H1 (cell line): ENCODE measurements at regions not wholly inside any gene's neighbourhood (a gene's known extent, or its start where the extent isn't known, plus 50 kb on each side); places are given as distances from the start of the nearest gene placed in this dataset.

ENCODE experiments used
- CTCF ChIA-PET: fragments of 300-600 bp; sonication (Branson Sonifier 250); formaldehyde crosslinking; loops from one replicate; lab custom pipeline; 2021; ENCODE audit not compliant: partially characterized antibody; lab: Charles Lee
- POLR2A ChIA-PET: fragments of 300-600 bp; sonication (Branson Sonifier 250); formaldehyde crosslinking; loops from one replicate; lab custom pipeline; 2021; ENCODE audit warnings: inconsistent platforms; ENCODE audit not compliant: partially characterized antibody; lab: Charles Lee
- DNase-seq, 2 experiments: peaks; one replicate each; pipeline versions ENCODE4 v3.0.0 to v3.0.0-alpha.2; 2010 to 2022; ENCODE audit warnings: low spot score in 2 of 2, low read depth in 1 of 2, mixed read lengths in 1 of 2
- FAIRE-seq: peaks from 2 replicates; lab custom pipeline; 2011; peaks lifted over from hg19 to GRCh38; lab: Jason Lieb, UNC
- H2AFZ ChIP-seq: 2 replicates; pipeline ENCODE4 v1.8.1; 2012; ENCODE audit warnings: low read length, inconsistent platforms
- H2AK5ac ChIP-seq: 2 replicates; pipeline ENCODE4 v1.6.1; 2013; ENCODE audit warnings: low read depth, low read length
- H2BK120ac ChIP-seq: replicated peaks from 2 replicates; pipeline ENCODE3; 2013; ENCODE audit warnings: low read depth, low read length, inconsistent platforms
- H2BK12ac ChIP-seq: 2 replicates; pipeline ENCODE4 v1.6.1; 2013; ENCODE audit warnings: low read depth, low read length
- H2BK15ac ChIP-seq: 2 replicates; pipeline ENCODE4 v1.6.1; 2013; ENCODE audit warnings: low read length
- H2BK20ac ChIP-seq: 2 replicates; pipeline ENCODE4 v1.6.1; 2013; ENCODE audit warnings: low read length
- H2BK5ac ChIP-seq: 2 replicates; pipeline ENCODE4 v1.6.1; 2013; ENCODE audit warnings: low read depth, low read length
- H3K14ac ChIP-seq: 2 replicates; pipeline ENCODE4 v1.6.1; 2013; ENCODE audit warnings: inconsistent platforms; ENCODE audit not compliant: insufficient read length
- H3K18ac ChIP-seq: 2 replicates; pipeline ENCODE4 v1.6.1; 2013; ENCODE audit warnings: low read length; ENCODE audit errors: extremely low read depth
- H3K23ac ChIP-seq: 2 replicates; pipeline ENCODE4 v1.6.1; 2013; ENCODE audit warnings: inconsistent platforms; ENCODE audit not compliant: insufficient read length
- H3K23me2 ChIP-seq: 2 replicates; pipeline ENCODE4 v1.6.1; 2013; ENCODE audit warnings: low read depth, low read length
- H3K27ac ChIP-seq: 2 replicates; pipeline ENCODE4 v1.6.1; 2011; ENCODE audit warnings: low read depth, low read length, inconsistent platforms
- H3K27me3 ChIP-seq, 4 experiments: replicated peaks in 1 of 4; 1 replicate in 1 of 4; 2 replicates in 3 of 4; pipeline versions ENCODE4 v1.6.1 to v1.8.1; 2011 to 2013; ENCODE audit warnings: low read length in 3 of 4, mild to moderate bottlenecking in 3 of 4, inconsistent platforms in 2 of 4, mixed read lengths in 2 of 4, moderate library complexity in 1 of 4; ENCODE audit not compliant: control insufficient read depth in 3 of 4, insufficient read depth in 3 of 4; ENCODE audit errors: extremely low read depth in 1 of 4
- H3K36me3 ChIP-seq, 4 experiments: 2 replicates each; pipeline versions ENCODE4 v1.6.1 to v1.8.1; 2011 to 2013; ENCODE audit warnings: mild to moderate bottlenecking in 4 of 4, low read length in 3 of 4, moderate library complexity in 2 of 4, control low read depth in 1 of 4, inconsistent platforms in 1 of 4; ENCODE audit not compliant: insufficient read depth in 4 of 4, control insufficient read depth in 2 of 4
- H3K4ac ChIP-seq: replicated peaks from 2 replicates; pipeline ENCODE3; 2013; ENCODE audit warnings: low read length, low read depth, mixed read lengths, inconsistent platforms; ENCODE audit not compliant: insufficient read length
- H3K4me1 ChIP-seq, 4 experiments: replicated peaks in 1 of 4; 1 replicate in 1 of 4; 2 replicates in 3 of 4; pipeline versions ENCODE4 v1.6.1 to v1.8.1; 2011 to 2013; ENCODE audit warnings: low read length in 3 of 4, inconsistent platforms in 2 of 4, mixed read lengths in 1 of 4; ENCODE audit not compliant: insufficient read depth in 4 of 4, control insufficient read depth in 3 of 4
- H3K4me2 ChIP-seq, 2 experiments: 2 replicates each; pipeline versions ENCODE4 v1.6.1 to v1.8.1; 2011 to 2013; ENCODE audit warnings: low read depth in 2 of 2, low read length in 2 of 2, control low read depth in 1 of 2, inconsistent platforms in 1 of 2, mild to moderate bottlenecking in 1 of 2; ENCODE audit not compliant: insufficient read depth in 1 of 2
- H3K4me3 ChIP-seq, 4 experiments: fragments of 200-600, 300-600 bp in 1 of 4; sonication (generic), shearing (Covaris generic), sonication (Bioruptor Twin) in 1 of 4; 2 replicates each; pipeline versions ENCODE4 v1.5.1 to v1.8.1; 2011 to 2016; ENCODE audit warnings: low read length in 4 of 4, low read depth in 3 of 4, control low read depth in 2 of 4, inconsistent platforms in 2 of 4, mild to moderate bottlenecking in 2 of 4, mixed read lengths in 1 of 4, moderate library complexity in 1 of 4; ENCODE audit not compliant: insufficient read depth in 2 of 4; ENCODE audit errors: extremely low read depth in 1 of 4
- H3K56ac ChIP-seq: replicated peaks from 2 replicates; pipeline ENCODE3; 2013; ENCODE audit warnings: low read depth, mild to moderate bottlenecking, mixed read lengths, low read length, inconsistent platforms; ENCODE audit not compliant: insufficient read length
- H3K79me1 ChIP-seq: 2 replicates; pipeline ENCODE4 v1.6.1; 2013; ENCODE audit warnings: low read depth, low read length, control low read depth
- H3K79me2 ChIP-seq, 2 experiments: 2 replicates each; pipeline versions ENCODE4 v1.6.1 to v1.8.1; 2012 to 2013; ENCODE audit warnings: low read length in 2 of 2, mild to moderate bottlenecking in 2 of 2, inconsistent platforms in 1 of 2; ENCODE audit not compliant: insufficient read depth in 2 of 2, control insufficient read depth in 1 of 2
- H3K9ac ChIP-seq, 4 experiments: replicated peaks in 1 of 4; 1 replicate in 1 of 4; 2 replicates in 3 of 4; pipeline versions ENCODE4 v1.6.1 to v1.8.1; 2011 to 2013; ENCODE audit warnings: low read depth in 3 of 4, low read length in 3 of 4, control low read depth in 2 of 4, mild to moderate bottlenecking in 2 of 4, moderate library complexity in 2 of 4, inconsistent platforms in 1 of 4; ENCODE audit errors: extremely low read depth in 1 of 4
- H3K9me3 ChIP-seq, 2 experiments: 2 replicates each; pipeline versions ENCODE4 v1.6.1 to v1.8.1; 2012 to 2013; ENCODE audit warnings: mild to moderate bottlenecking in 2 of 2, moderate library complexity in 2 of 2, control low read depth in 1 of 2, inconsistent platforms in 1 of 2, low read depth in 1 of 2, low read length in 1 of 2, mixed read lengths in 1 of 2; ENCODE audit not compliant: insufficient read depth in 2 of 2
- H4K20me1 ChIP-seq, 2 experiments: replicated peaks in 1 of 2; 2 replicates each; pipeline versions ENCODE3 to v1.8.1; 2011 to 2013; ENCODE audit warnings: inconsistent platforms in 2 of 2, low read length in 2 of 2, mild to moderate bottlenecking in 1 of 2; ENCODE audit not compliant: insufficient read depth in 2 of 2, control insufficient read depth in 1 of 2
- H4K5ac ChIP-seq: 2 replicates; pipeline ENCODE4 v1.6.1; 2013; ENCODE audit warnings: low read length, low read depth, mixed read lengths, inconsistent platforms; ENCODE audit not compliant: insufficient read length
- H4K8ac ChIP-seq: 2 replicates; pipeline ENCODE4 v1.8.0; 2013; ENCODE audit warnings: mild to moderate bottlenecking, moderate library complexity, low read length, inconsistent platforms; ENCODE audit not compliant: insufficient read depth; ENCODE audit errors: extremely low read depth
- H4K91ac ChIP-seq: replicated peaks from 2 replicates; pipeline ENCODE3; 2013; ENCODE audit warnings: low read length, mixed read lengths, inconsistent platforms; ENCODE audit not compliant: insufficient read length
- BACH1 ChIP-seq: IDR thresholded peaks from 2 replicates; pipeline ENCODE4 v1.6.1; 2012; ENCODE audit warnings: low read length, improper control_type of control experiment
- CBX8 ChIP-seq: fragments of 300-800, 300-1000 bp; sonication (generic); IDR thresholded peaks from 2 replicates; pipeline ENCODE4 v1.7.1; 2016; ENCODE audit warnings: low read depth, low read length, borderline replicate concordance
- EGR1 ChIP-seq: IDR thresholded peaks from 2 replicates; pipeline ENCODE4 v1.6.1; 2011; ENCODE audit warnings: low read depth, low read length, borderline replicate concordance
- EZH2 ChIP-seq: fragments of 200-600 bp; sonication (generic); IDR thresholded peaks from 2 replicates; pipeline ENCODE4 v1.7.1; 2012; ENCODE audit warnings: low read depth, mild to moderate bottlenecking, moderate library complexity, low read length, inconsistent platforms; ENCODE audit not compliant: severe bottlenecking
- FOSL1 ChIP-seq: IDR thresholded peaks from 2 replicates; pipeline ENCODE4 v1.6.1; 2011; ENCODE audit warnings: mild to moderate bottlenecking, low read depth, low read length, moderate library complexity; ENCODE audit not compliant: insufficient read depth
- JUN ChIP-seq: IDR thresholded peaks from 2 replicates; pipeline ENCODE4 v1.6.1; 2011; ENCODE audit warnings: low read depth, mild to moderate bottlenecking, improper control_type of control experiment, low read length
- JUND ChIP-seq: IDR thresholded peaks from 2 replicates; pipeline ENCODE4 v1.6.1; 2011; ENCODE audit warnings: mild to moderate bottlenecking, improper control_type of control experiment, low read length
- KDM4A ChIP-seq: IDR thresholded peaks from one replicate; pipeline ENCODE4 v1.7.1; 2012; ENCODE audit warnings: low read depth, mild to moderate bottlenecking, moderate library complexity, low read length, inconsistent platforms; ENCODE audit not compliant: severe bottlenecking
- NRF1 ChIP-seq: IDR thresholded peaks from 2 replicates; pipeline ENCODE4 v1.6.1; 2011; ENCODE audit warnings: mild to moderate bottlenecking, low read depth, low read length, improper control_type of control experiment
- POLR2A ChIP-seq, 2 experiments: IDR thresholded peaks; 1 replicate in 1 of 2; 2 replicates in 1 of 2; pipeline ENCODE4 v1.6.1; 2011; ENCODE audit warnings: low read depth in 2 of 2, low read length in 2 of 2, mild to moderate bottlenecking in 2 of 2; ENCODE audit errors: control extremely low read depth in 1 of 2
- POLR2AphosphoS5 ChIP-seq: IDR thresholded peaks from 2 replicates; pipeline ENCODE4 v1.6.1; 2011; ENCODE audit warnings: low read depth, low read length
- SP1 ChIP-seq: IDR thresholded peaks from 2 replicates; pipeline ENCODE4 v1.6.1; 2011; ENCODE audit warnings: low read depth, low read length
- TEAD4 ChIP-seq: IDR thresholded peaks from 2 replicates; pipeline ENCODE4 v1.6.1; 2012; ENCODE audit warnings: low read depth, low read length, inconsistent platforms, mixed read lengths
- WGBS, 2 experiments: shearing (Covaris generic) in 1 of 2; methylation state at CpG; one replicate each; pipeline versions ENCODE4 v1.1.6 to v1.1.7; 2013 to 2015; ENCODE audit warnings: low lambda C conversion rate in 2 of 2, mixed read lengths in 2 of 2, inconsistent platforms in 1 of 2, low coverage in 1 of 2, missing lambda C conversion rate in 1 of 2; ENCODE audit not compliant: insufficient replicate concordance in 2 of 2, insufficient coverage in 1 of 2, insufficient read length in 1 of 2; ENCODE audit errors: extremely low coverage in 1 of 2, missing lambda C conversion rate in 1 of 2; 5-methylcytosine and 5-hydroxymethylcytosine counted together
- TF ChIP-seq, protein P1 (sequence below): IDR thresholded peaks from 2 replicates; pipeline ENCODE4 v1.6.1; 2012; ENCODE audit warnings: inconsistent platforms

DNA sequence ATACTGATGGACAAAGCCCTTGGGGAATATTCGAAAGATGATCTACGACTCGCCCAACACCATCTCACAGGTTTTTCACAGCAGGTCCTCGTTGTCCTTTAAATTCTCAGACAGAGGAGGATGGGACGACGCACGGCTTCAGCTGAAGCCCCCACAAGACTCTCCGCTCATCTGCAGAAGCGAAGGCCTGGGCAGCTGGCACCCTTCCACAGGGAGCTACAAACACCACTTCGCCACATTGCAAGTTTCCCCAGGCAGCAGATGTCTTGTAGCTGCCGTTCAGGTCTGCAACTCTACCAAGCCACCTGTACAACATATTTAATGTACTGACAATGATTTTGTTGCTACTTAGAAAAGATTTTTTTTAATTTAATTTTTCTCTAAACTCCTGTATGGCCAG lies 642.9 kb downstream of the ZEB2 start:
- Histone ChIP-seq H3K36me3 (no peaks in the 10 kb centered on the region), H2BK120ac (no peak overlapping the region), H3K4me2 (no peak overlapping the region), H3K27ac (no peak overlapping the region), H3K79me2 (no peaks in the 10 kb centered on the region), H3K9ac (no peak overlapping the region), H3K18ac (peak overlapping the region; percentile 16; the same call in 1 of the 2 replicates), H2AK5ac (0 out of 2 replicates have a peak overlapping the region, but pooled peaks have one; percentile 29), H3K23ac (no peak overlapping the region), H3K79me1 (no peaks in the 10 kb centered on the region), H3K27me3 (no peaks in the 10 kb centered on the region), H2BK5ac (no peak overlapping the region), H3K9me3 (peaks cover 0 to 9% of the 10 kb centered on the region in 2 experiments; a peak in 2 of 4 replicates), H2BK12ac (no peak overlapping the region), H2BK15ac (no peak overlapping the region), H3K56ac (no peak overlapping the region), H4K20me1 (no peaks in the 10 kb centered on the region), H3K4me1 (peaks cover 3 to 9% (median 4%) of the 10 kb centered on the region in 4 experiments; a peak in 6 of 7 replicates), H3K4ac (no peak overlapping the region), H3K23me2 (no peaks in the 10 kb centered on the region), H2AFZ (no peak overlapping the region), H4K5ac (no peak overlapping the region), H2BK20ac (no peak overlapping the region), H4K91ac (no peak overlapping the region), H3K4me3 (no peak overlapping the region), H3K14ac (no peak overlapping the region), H4K8ac (no peak overlapping the region)
- CTCF ChIA-PET, result no interaction called here
- DNase-seq (no peak), FAIRE-seq (no peak)
- POLR2A ChIA-PET, result no interaction called here
- 61% methylated on average over 11 of the region's 11 CpGs; no CpG with 5 or more reads in 1 of the 2 experiments for WGBS, 2 experiments
- TF ChIP-seq BACH1 (no peak), JUN (no peak), KDM4A (no peak), POLR2AphosphoS5 (no peak), EGR1 (no peak), SP1 (no peak), EZH2 (no peak), POLR2A (IDR thresholded peaks at IDR 0.05; ENCODE audit: control extremely low read depth in 1 of 2, low read depth in 2 of 2, low read length in 2 of 2) (no peak), JUND (no peak), NRF1 (no peak), TEAD4 (no peak), CBX8 (no peak), FOSL1 (no peak)
- TF ChIP-seq, protein P1, sequence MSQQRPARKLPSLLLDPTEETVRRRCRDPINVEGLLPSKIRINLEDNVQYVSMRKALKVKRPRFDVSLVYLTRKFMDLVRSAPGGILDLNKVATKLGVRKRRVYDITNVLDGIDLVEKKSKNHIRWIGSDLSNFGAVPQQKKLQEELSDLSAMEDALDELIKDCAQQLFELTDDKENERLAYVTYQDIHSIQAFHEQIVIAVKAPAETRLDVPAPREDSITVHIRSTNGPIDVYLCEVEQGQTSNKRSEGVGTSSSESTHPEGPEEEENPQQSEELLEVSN, result no peak
